ENCODE measurements at regions not wholly inside any gene's neighbourhood (a gene's known extent, or its start where the extent isn't known, plus 50 kb on each side); places are given as distances from the start of the nearest gene placed in this dataset.

DNA sequence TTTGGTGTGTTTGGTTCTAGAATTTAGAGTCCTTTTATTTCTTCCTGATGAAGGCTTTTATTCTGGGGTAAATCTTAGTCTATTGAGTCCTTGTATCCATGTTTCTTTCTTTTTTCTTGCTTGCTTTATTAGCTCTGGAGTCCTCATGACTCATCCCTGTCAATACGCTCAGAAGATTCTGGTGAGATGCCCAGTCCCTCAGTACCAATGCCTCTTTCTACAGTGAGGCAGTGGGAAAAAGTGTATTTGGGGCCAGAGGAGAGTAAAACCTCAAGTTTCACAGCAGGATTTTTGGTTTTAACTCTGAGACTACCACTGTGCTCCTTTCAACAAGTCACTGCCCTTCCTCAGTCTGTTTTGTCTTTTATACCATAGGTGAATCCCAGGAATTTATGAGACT lies 368.0 kb downstream of the GBA3 start:
- no peak for TF ChIP-seq EZH2 (IDR thresholded peaks at IDR 0.05; ENCODE audit: borderline replicate concordance, insufficient read depth, low read length, poor library complexity, severe bottlenecking)
- no peak for TF ChIP-seq RAD21 (conservative IDR thresholded peaks at IDR 0.05)
- TF ChIP-seq POLR2AphosphoS5 (IDR thresholded peaks at IDR 0.05): no peak
- no peak for TF ChIP-seq REST (IDR thresholded peaks at IDR 0.05; ENCODE audit: borderline replicate concordance)
- TF ChIP-seq EP300 (conservative IDR thresholded peaks at IDR 0.05; ENCODE audit: poor library complexity, severe bottlenecking): no peak
- TF ChIP-seq, protein P1, sequence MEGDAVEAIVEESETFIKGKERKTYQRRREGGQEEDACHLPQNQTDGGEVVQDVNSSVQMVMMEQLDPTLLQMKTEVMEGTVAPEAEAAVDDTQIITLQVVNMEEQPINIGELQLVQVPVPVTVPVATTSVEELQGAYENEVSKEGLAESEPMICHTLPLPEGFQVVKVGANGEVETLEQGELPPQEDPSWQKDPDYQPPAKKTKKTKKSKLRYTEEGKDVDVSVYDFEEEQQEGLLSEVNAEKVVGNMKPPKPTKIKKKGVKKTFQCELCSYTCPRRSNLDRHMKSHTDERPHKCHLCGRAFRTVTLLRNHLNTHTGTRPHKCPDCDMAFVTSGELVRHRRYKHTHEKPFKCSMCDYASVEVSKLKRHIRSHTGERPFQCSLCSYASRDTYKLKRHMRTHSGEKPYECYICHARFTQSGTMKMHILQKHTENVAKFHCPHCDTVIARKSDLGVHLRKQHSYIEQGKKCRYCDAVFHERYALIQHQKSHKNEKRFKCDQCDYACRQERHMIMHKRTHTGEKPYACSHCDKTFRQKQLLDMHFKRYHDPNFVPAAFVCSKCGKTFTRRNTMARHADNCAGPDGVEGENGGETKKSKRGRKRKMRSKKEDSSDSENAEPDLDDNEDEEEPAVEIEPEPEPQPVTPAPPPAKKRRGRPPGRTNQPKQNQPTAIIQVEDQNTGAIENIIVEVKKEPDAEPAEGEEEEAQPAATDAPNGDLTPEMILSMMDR (IDR thresholded peaks at IDR 0.05; ENCODE audit: poor library complexity, severe bottlenecking): no peak
- TF ChIP-seq MXI1 (conservative IDR thresholded peaks at IDR 0.05; ENCODE audit: poor library complexity, severe bottlenecking): no peak
- TF ChIP-seq TAF1 (IDR thresholded peaks at IDR 0.05; ENCODE audit: low read depth): no peak
- Histone ChIP-seq H3K79me2 (replicated peaks; ENCODE audit: insufficient read depth, low read length) (no peaks in the 10 kb centered on the region), H3K36me3 (ENCODE audit: insufficient read depth, low read length) (no peaks in the 10 kb centered on the region), H3K4me3 (ENCODE audit: low read length) (no peak overlapping the region), H3K27ac (ENCODE audit: low read length) (no peak overlapping the region), H3K27me3 (ENCODE audit: insufficient read depth, low read depth, low read length) (no peaks in the 10 kb centered on the region), H4K20me1 (ENCODE audit: insufficient read depth) (no peaks in the 10 kb centered on the region), H2AFZ (ENCODE audit: low read depth, low read length) (no peak overlapping the region), H3K9me3 (ENCODE audit: low read length) (no peaks in the 10 kb centered on the region), H3K9me2 (ENCODE audit: insufficient read depth, low read length) (no peaks in the 10 kb centered on the region), H3F3A (ENCODE audit: insufficient read depth, low read length, poor library complexity, severe bottlenecking) (no peaks in the 10 kb centered on the region), H3K4me2 (ENCODE audit: low read length) (no peak overlapping the region), H3K9ac (ENCODE audit: low read length) (no peak overlapping the region)

DNA sequence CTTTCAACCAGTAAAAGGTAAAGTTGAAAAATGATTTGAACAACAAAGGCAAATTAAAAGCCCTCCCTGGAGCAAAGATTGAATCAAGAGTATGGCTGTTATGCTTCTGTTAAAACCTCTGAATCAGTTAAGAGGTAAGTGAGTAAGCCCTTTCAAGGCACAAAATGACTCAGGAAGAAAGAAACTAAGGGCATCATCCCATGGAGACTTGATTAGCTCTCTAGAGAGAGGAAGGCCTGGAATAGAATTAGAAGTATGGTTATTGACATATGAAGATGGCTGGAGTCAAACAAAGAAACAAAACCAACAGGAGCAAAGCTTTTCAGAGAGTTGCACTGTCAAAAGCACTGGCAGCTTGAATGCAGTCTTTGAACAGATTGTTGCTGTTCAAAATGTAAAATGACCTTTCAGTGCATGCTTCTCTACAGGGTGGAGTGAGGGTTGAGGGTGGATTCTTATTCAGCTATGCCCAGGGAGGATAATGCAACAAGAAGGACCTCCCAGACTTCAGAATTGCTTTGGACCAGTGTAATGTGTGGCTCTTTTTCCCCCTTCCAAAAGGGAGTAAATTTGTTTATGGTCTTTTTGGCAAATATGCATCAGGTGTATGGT lies 365.5 kb downstream of the GBA3 start:
- Histone ChIP-seq H3K4me2 (ENCODE audit: low read length) (no peak overlapping the region), H3K9me2 (ENCODE audit: insufficient read depth, low read length) (no peaks in the 10 kb centered on the region), H4K20me1 (ENCODE audit: insufficient read depth) (no peaks in the 10 kb centered on the region), H3K27ac (ENCODE audit: low read length) (no peak overlapping the region), H3F3A (ENCODE audit: insufficient read depth, low read length, poor library complexity, severe bottlenecking) (no peaks in the 10 kb centered on the region), H3K9me3 (ENCODE audit: low read length) (no peaks in the 10 kb centered on the region), H2AFZ (ENCODE audit: low read depth, low read length) (no peak overlapping the region), H3K36me3 (ENCODE audit: insufficient read depth, low read length) (no peaks in the 10 kb centered on the region), H3K79me2 (replicated peaks; ENCODE audit: insufficient read depth, low read length) (no peaks in the 10 kb centered on the region), H3K27me3 (ENCODE audit: insufficient read depth, low read depth, low read length) (no peaks in the 10 kb centered on the region), H3K4me3 (ENCODE audit: low read length) (no peak overlapping the region), H3K9ac (ENCODE audit: low read length) (no peak overlapping the region)
- no peak for TF ChIP-seq REST (IDR thresholded peaks at IDR 0.05; ENCODE audit: borderline replicate concordance)
- TF ChIP-seq, protein P1 (IDR thresholded peaks at IDR 0.05; ENCODE audit: poor library complexity, severe bottlenecking): no peak
- TF ChIP-seq EP300 (conservative IDR thresholded peaks at IDR 0.05; ENCODE audit: poor library complexity, severe bottlenecking): no peak
- no peak for TF ChIP-seq RAD21 (conservative IDR thresholded peaks at IDR 0.05)

All from neural cell (in vitro differentiated cells).